ENCODE measurements at regions not wholly inside any gene's neighbourhood (a gene's known extent, or its start where the extent isn't known, plus 50 kb on each side); places are given as distances from the start of the nearest gene placed in this dataset.

GRCh38 chr14:29126865-29127264, 360.3 kb downstream of the FOXG1 start:
- DNase-seq: no peak

GRCh38 chr14:29140016-29140415, 373.4 kb downstream of the FOXG1 start:
- DNase-seq: no peak

GRCh38 chr14:29144621-29145020, 378.0 kb downstream of the FOXG1 start:
- DNase-seq: no peak

GRCh38 chr14:29148221-29148620, 381.6 kb downstream of the FOXG1 start:
- no peak for DNase-seq

- DNase-seq: no peak
Measured at GRCh38 chr14:29149798-29150197, 383.2 kb downstream of the FOXG1 start.

- no peak for DNase-seq
Measured at GRCh38 chr14:29150659-29151058, 384.1 kb downstream of the FOXG1 start.

GRCh38 chr14:29156096-29156495, 389.5 kb downstream of the FOXG1 start:
- DNase-seq: no peak

- no peak for DNase-seq
Measured at GRCh38 chr14:29161593-29161992, 395.0 kb downstream of the FOXG1 start.

GRCh38 chr14:29163109-29163508, 396.5 kb downstream of the FOXG1 start:
- DNase-seq: no peak

GRCh38 chr14:29165431-29165830, 398.8 kb downstream of the FOXG1 start:
- DNase-seq: no peak

GRCh38 chr14:29166507-29166906, 399.9 kb downstream of the FOXG1 start:
- DNase-seq: no peak

GRCh38 chr14:29168149-29168548, 401.6 kb downstream of the FOXG1 start:
- DNase-seq: no peak

- no peak for DNase-seq
Measured at GRCh38 chr14:29169408-29169807, 402.8 kb downstream of the FOXG1 start.

GRCh38 chr14:29175706-29176105, 409.1 kb downstream of the FOXG1 start:
- DNase-seq: no peak

- no peak for DNase-seq
Measured at GRCh38 chr14:29176876-29177275, 410.3 kb downstream of the FOXG1 start.

- no peak for DNase-seq
Measured at GRCh38 chr14:29178971-29179370, 412.4 kb downstream of the FOXG1 start.

GRCh38 chr14:29191092-29191491, 424.5 kb downstream of the FOXG1 start:
- DNase-seq: no peak

GRCh38 chr14:29197557-29197956, 431.0 kb downstream of the FOXG1 start:
- no peak for DNase-seq

GRCh38 chr14:29205658-29206057, 439.1 kb downstream of the FOXG1 start:
- no peak for DNase-seq

GRCh38 chr14:29215853-29216252, 449.3 kb downstream of the FOXG1 start:
- no peak for DNase-seq

- DNase-seq: peak; percentile 94
Measured at GRCh38 chr14:29216268-29217232, 450.0 kb downstream of the FOXG1 start.

- DNase-seq: no peak
Measured at GRCh38 chr14:29217813-29218450, 451.3 kb downstream of the FOXG1 start.

GRCh38 chr14:29220072-29220471, 453.5 kb downstream of the FOXG1 start:
- peak; percentile 72 for DNase-seq

- DNase-seq: peak; percentile 52
Measured at GRCh38 chr14:29220566-29220965, 454.0 kb downstream of the FOXG1 start.

Measured in NCI-H1092 (cell line).